ENCODE measurements at regions not wholly inside any gene's neighbourhood (a gene's known extent, or its start where the extent isn't known, plus 50 kb on each side); places are given as distances from the start of the nearest gene placed in this dataset.

DNA sequence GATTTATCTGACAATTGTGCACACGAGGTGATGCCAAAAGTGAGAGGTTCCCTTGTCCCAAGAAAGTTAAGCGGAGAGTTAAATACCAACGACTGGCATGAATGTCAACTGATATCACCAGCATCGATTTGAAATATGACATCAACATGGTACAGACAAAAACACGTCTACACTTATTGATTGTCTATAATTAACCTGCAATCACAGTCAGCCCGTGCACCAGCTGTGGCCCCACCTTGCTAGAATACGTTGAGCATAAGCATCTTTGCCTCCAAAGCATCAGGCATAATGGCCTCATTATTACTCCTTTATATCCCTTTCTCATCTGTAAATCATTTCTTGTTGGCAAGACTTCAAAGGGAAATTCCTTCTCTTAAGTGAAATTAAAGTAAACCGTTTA, 625.4 kb downstream of the IRX1 start:
- TF ChIP-seq POLR2A (IDR thresholded peaks at IDR 0.05) (no peak), EP300 (IDR thresholded peaks at IDR 0.05) (no peak)
- TF ChIP-seq, protein P1, sequence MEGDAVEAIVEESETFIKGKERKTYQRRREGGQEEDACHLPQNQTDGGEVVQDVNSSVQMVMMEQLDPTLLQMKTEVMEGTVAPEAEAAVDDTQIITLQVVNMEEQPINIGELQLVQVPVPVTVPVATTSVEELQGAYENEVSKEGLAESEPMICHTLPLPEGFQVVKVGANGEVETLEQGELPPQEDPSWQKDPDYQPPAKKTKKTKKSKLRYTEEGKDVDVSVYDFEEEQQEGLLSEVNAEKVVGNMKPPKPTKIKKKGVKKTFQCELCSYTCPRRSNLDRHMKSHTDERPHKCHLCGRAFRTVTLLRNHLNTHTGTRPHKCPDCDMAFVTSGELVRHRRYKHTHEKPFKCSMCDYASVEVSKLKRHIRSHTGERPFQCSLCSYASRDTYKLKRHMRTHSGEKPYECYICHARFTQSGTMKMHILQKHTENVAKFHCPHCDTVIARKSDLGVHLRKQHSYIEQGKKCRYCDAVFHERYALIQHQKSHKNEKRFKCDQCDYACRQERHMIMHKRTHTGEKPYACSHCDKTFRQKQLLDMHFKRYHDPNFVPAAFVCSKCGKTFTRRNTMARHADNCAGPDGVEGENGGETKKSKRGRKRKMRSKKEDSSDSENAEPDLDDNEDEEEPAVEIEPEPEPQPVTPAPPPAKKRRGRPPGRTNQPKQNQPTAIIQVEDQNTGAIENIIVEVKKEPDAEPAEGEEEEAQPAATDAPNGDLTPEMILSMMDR (IDR thresholded peaks at IDR 0.05), result no peak
- intact Hi-C loops (cut with DNase I), result no loop called here
- Histone ChIP-seq H3K36me3 (no peaks in the 10 kb centered on the region), H3K4me1 (ENCODE audit: insufficient read depth) (no peaks in the 10 kb centered on the region), H3K27me3 (no peaks in the 10 kb centered on the region), H3K4me3 (no peak overlapping the region), H3K9me3 (no peaks in the 10 kb centered on the region), H3K27ac (no peak overlapping the region)
- 37 to 50% (median 40%) methylated on average over 8 of the region's 8 CpGs for WGBS, 3 donors
- no peak for DNase-seq

DNA sequence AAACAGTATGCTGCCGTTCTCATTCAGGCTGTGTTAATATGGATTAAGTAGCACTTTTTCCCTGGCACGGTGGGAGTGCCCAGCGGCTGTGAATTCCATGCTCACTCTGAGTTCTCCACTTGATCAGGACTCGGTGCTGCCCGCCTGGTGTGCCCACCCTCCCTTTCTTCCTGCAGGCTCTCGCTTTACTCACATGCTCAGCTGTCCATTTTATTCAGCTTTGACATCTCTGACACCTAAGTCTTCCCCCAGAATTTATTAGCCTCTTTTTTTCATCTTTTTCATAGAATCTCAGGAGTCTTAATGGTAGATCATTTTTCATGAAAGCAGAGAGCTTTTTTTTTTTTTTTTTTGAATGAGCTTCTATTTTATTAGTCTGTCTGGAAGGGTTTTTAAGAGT, 626.5 kb downstream of the IRX1 start:
- no peaks in the 10 kb centered on the region for H3K4me1 ChIP-seq (ENCODE audit: insufficient read depth)
- no peak for DNase-seq

DNA sequence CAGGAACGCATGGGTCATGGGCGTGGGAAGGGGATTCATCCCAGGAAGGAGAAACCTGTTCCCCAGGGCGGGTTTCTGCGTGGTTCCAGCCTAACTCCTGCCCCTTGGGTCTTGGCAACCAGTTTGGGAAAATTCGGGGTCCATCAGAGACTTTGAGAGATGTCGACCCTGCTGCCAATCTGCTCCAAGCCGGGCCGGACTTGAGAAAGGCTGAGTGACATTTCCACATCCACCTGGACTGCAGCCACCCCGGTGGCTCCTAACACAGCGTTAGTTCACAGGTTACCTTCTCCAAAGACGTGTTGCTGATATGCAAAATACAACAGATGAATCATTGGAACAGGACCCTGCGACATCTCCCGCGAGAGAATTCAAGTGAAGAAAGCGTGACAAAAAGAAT, 627.2 kb downstream of the IRX1 start:
- Histone ChIP-seq H3K4me3 (no peak overlapping the region), H3K4me1 (ENCODE audit: insufficient read depth) (no peaks in the 10 kb centered on the region), H3K9me3 (no peaks in the 10 kb centered on the region), H3K27ac (no peak overlapping the region), H3K27me3 (no peaks in the 10 kb centered on the region), H3K36me3 (no peaks in the 10 kb centered on the region)
- TF ChIP-seq POLR2A (IDR thresholded peaks at IDR 0.05), result no peak
- intact Hi-C loops (cut with DNase I), result no loop called here
- 83 to 87% (median 86%) methylated on average over 15 of the region's 15 CpGs for WGBS, 3 donors
- no peak for DNase-seq

More for the DNA sequence above, 626.5 kb downstream of the IRX1 start:
- Histone ChIP-seq H3K9me3 (no peaks in the 10 kb centered on the region), H3K36me3 (no peaks in the 10 kb centered on the region), H3K27me3 (no peaks in the 10 kb centered on the region), H3K4me3 (no peak overlapping the region), H3K27ac (no peak overlapping the region)
- no peak for TF ChIP-seq EP300 (IDR thresholded peaks at IDR 0.05)
- TF ChIP-seq, protein P1 (IDR thresholded peaks at IDR 0.05), result no peak
- no peak for TF ChIP-seq POLR2A (IDR thresholded peaks at IDR 0.05)
- 77 to 84% (median 81%) methylated on average over 6 of the region's 6 CpGs for WGBS, 3 donors
- intact Hi-C loops (cut with DNase I), result no loop called here

DNA sequence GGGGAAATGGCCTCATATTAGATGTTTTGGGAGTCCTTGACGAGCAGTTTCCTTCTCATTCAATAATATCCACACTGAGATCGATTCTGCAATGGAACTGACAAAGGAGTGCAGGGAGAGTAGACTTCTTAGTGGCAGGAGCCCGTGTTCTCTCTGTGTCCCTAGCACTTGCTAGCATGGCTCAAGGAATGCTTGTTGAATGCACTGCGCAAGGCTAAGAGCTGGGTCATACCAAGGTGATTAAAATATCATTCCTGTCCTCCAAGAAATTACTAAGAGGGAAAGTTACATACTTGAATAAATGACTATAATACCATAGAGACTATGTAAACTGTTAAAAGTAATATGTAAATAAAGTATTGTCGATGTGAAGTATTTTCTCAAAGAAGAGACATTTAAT, 630.1 kb downstream of the IRX1 start:
- WGBS, 3 donors, result 72 to 79% (median 77%) methylated on average over 5 of the region's 5 CpGs
- TF ChIP-seq, protein P1 (IDR thresholded peaks at IDR 0.05), result no peak
- TF ChIP-seq EP300 (IDR thresholded peaks at IDR 0.05) (no peak), POLR2A (IDR thresholded peaks at IDR 0.05) (no peak)
- Histone ChIP-seq H3K4me3 (no peak overlapping the region), H3K36me3 (no peaks in the 10 kb centered on the region), H3K27me3 (no peaks in the 10 kb centered on the region), H3K4me1 (ENCODE audit: insufficient read depth) (no peaks in the 10 kb centered on the region), H3K9me3 (no peaks in the 10 kb centered on the region), H3K27ac (no peak overlapping the region)
- DNase-seq, result no peak
- intact Hi-C loops (cut with DNase I), result no loop called here

DNA sequence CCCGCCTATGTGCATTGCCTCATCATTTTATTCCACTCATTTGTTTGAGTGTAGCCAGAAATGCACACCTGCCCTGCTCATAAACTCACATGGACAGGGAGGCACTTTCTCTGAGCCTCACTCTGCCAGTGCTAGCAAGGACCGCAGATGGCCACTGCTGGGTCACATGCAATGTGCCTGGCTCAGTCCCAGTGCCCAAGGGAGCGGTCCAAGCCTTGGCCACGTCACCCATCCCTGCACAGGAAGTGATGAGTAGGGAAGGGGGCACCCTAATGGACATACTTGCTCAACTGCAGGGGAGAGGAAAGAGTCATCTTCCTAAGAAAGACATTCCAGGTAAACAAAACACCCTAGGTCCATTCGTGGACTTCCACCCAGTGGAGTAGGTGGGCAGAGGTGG, 630.9 kb downstream of the IRX1 start:
- no peaks in the 10 kb centered on the region for H3K27me3 ChIP-seq
- intact Hi-C loops (cut with DNase I), result no loop called here
- no peaks in the 10 kb centered on the region for H3K4me1 ChIP-seq (ENCODE audit: insufficient read depth)
- no peaks in the 10 kb centered on the region for H3K36me3 ChIP-seq
- no peak overlapping the region for H3K27ac ChIP-seq
- no peaks in the 10 kb centered on the region for H3K9me3 ChIP-seq
- TF ChIP-seq, protein P1 (IDR thresholded peaks at IDR 0.05), result no peak
- TF ChIP-seq POLR2A (IDR thresholded peaks at IDR 0.05), result no peak
- TF ChIP-seq EP300 (IDR thresholded peaks at IDR 0.05), result no peak
- no peak for DNase-seq
- WGBS, 3 donors, result 66 to 79% (median 71%) methylated on average over 5 of the region's 5 CpGs
- H3K4me3 ChIP-seq, result no peak overlapping the region

All from ovary (tissue), 7 donors.